ENCODE measurements at regions not wholly inside any gene's neighbourhood (a gene's known extent, or its start where the extent isn't known, plus 50 kb on each side); places are given as distances from the start of the nearest gene placed in this dataset.

- no peak for TF ChIP-seq CTCF (conservative IDR thresholded peaks at IDR 0.05; ENCODE audit: low read length)
- no peak for TF ChIP-seq EZH2phosphoT487 (IDR thresholded peaks at IDR 0.05; ENCODE audit: borderline replicate concordance)
Observed at GRCh38 chr9:99427260-99427659, 205.2 kb downstream of the SEC61B start.
